H1 (cell line): ENCODE measurements at regions not wholly inside any gene's neighbourhood (a gene's known extent, or its start where the extent isn't known, plus 50 kb on each side); places are given as distances from the start of the nearest gene placed in this dataset.

Experiments
- CTCF ChIA-PET: fragments of 300-600 bp; sonication (Branson Sonifier 250); formaldehyde crosslinking; loops from one replicate; lab custom pipeline; 2021; ENCODE audit not compliant: partially characterized antibody; lab: Charles Lee
- POLR2A ChIA-PET: fragments of 300-600 bp; sonication (Branson Sonifier 250); formaldehyde crosslinking; loops from one replicate; lab custom pipeline; 2021; ENCODE audit warnings: inconsistent platforms; ENCODE audit not compliant: partially characterized antibody; lab: Charles Lee
- DNase-seq, 2 experiments: peaks; one replicate each; pipeline versions ENCODE4 v3.0.0 to v3.0.0-alpha.2; 2010 to 2022; ENCODE audit warnings: low spot score in 2 of 2, low read depth in 1 of 2, mixed read lengths in 1 of 2
- FAIRE-seq: peaks from 2 replicates; lab custom pipeline; 2011; peaks lifted over from hg19 to GRCh38; lab: Jason Lieb, UNC
- H2AFZ ChIP-seq: 2 replicates; pipeline ENCODE4 v1.8.1; 2012; ENCODE audit warnings: low read length, inconsistent platforms
- H2AK5ac ChIP-seq: 2 replicates; pipeline ENCODE4 v1.6.1; 2013; ENCODE audit warnings: low read depth, low read length
- H2BK120ac ChIP-seq: replicated peaks from 2 replicates; pipeline ENCODE3; 2013; ENCODE audit warnings: low read depth, low read length, inconsistent platforms
- H2BK12ac ChIP-seq: 2 replicates; pipeline ENCODE4 v1.6.1; 2013; ENCODE audit warnings: low read depth, low read length
- H2BK15ac ChIP-seq: 2 replicates; pipeline ENCODE4 v1.6.1; 2013; ENCODE audit warnings: low read length
- H2BK20ac ChIP-seq: 2 replicates; pipeline ENCODE4 v1.6.1; 2013; ENCODE audit warnings: low read length
- H2BK5ac ChIP-seq: 2 replicates; pipeline ENCODE4 v1.6.1; 2013; ENCODE audit warnings: low read depth, low read length
- H3K14ac ChIP-seq: 2 replicates; pipeline ENCODE4 v1.6.1; 2013; ENCODE audit warnings: inconsistent platforms; ENCODE audit not compliant: insufficient read length
- H3K18ac ChIP-seq: 2 replicates; pipeline ENCODE4 v1.6.1; 2013; ENCODE audit warnings: low read length; ENCODE audit errors: extremely low read depth
- H3K23ac ChIP-seq: 2 replicates; pipeline ENCODE4 v1.6.1; 2013; ENCODE audit warnings: inconsistent platforms; ENCODE audit not compliant: insufficient read length
- H3K23me2 ChIP-seq: 2 replicates; pipeline ENCODE4 v1.6.1; 2013; ENCODE audit warnings: low read depth, low read length
- H3K27ac ChIP-seq: 2 replicates; pipeline ENCODE4 v1.6.1; 2011; ENCODE audit warnings: low read depth, low read length, inconsistent platforms
- H3K27me3 ChIP-seq, 4 experiments: replicated peaks in 1 of 4; 1 replicate in 1 of 4; 2 replicates in 3 of 4; pipeline versions ENCODE4 v1.6.1 to v1.8.1; 2011 to 2013; ENCODE audit warnings: low read length in 3 of 4, mild to moderate bottlenecking in 3 of 4, inconsistent platforms in 2 of 4, mixed read lengths in 2 of 4, moderate library complexity in 1 of 4; ENCODE audit not compliant: control insufficient read depth in 3 of 4, insufficient read depth in 3 of 4; ENCODE audit errors: extremely low read depth in 1 of 4
- H3K36me3 ChIP-seq, 4 experiments: 2 replicates each; pipeline versions ENCODE4 v1.6.1 to v1.8.1; 2011 to 2013; ENCODE audit warnings: mild to moderate bottlenecking in 4 of 4, low read length in 3 of 4, moderate library complexity in 2 of 4, control low read depth in 1 of 4, inconsistent platforms in 1 of 4; ENCODE audit not compliant: insufficient read depth in 4 of 4, control insufficient read depth in 2 of 4
- H3K4ac ChIP-seq: replicated peaks from 2 replicates; pipeline ENCODE3; 2013; ENCODE audit warnings: low read length, low read depth, mixed read lengths, inconsistent platforms; ENCODE audit not compliant: insufficient read length
- H3K4me1 ChIP-seq, 4 experiments: replicated peaks in 1 of 4; 1 replicate in 1 of 4; 2 replicates in 3 of 4; pipeline versions ENCODE4 v1.6.1 to v1.8.1; 2011 to 2013; ENCODE audit warnings: low read length in 3 of 4, inconsistent platforms in 2 of 4, mixed read lengths in 1 of 4; ENCODE audit not compliant: insufficient read depth in 4 of 4, control insufficient read depth in 3 of 4
- H3K4me2 ChIP-seq, 2 experiments: 2 replicates each; pipeline versions ENCODE4 v1.6.1 to v1.8.1; 2011 to 2013; ENCODE audit warnings: low read depth in 2 of 2, low read length in 2 of 2, control low read depth in 1 of 2, inconsistent platforms in 1 of 2, mild to moderate bottlenecking in 1 of 2; ENCODE audit not compliant: insufficient read depth in 1 of 2
- H3K4me3 ChIP-seq, 4 experiments: fragments of 200-600, 300-600 bp in 1 of 4; sonication (generic), shearing (Covaris generic), sonication (Bioruptor Twin) in 1 of 4; 2 replicates each; pipeline versions ENCODE4 v1.5.1 to v1.8.1; 2011 to 2016; ENCODE audit warnings: low read length in 4 of 4, low read depth in 3 of 4, control low read depth in 2 of 4, inconsistent platforms in 2 of 4, mild to moderate bottlenecking in 2 of 4, mixed read lengths in 1 of 4, moderate library complexity in 1 of 4; ENCODE audit not compliant: insufficient read depth in 2 of 4; ENCODE audit errors: extremely low read depth in 1 of 4
- H3K56ac ChIP-seq: replicated peaks from 2 replicates; pipeline ENCODE3; 2013; ENCODE audit warnings: low read depth, mild to moderate bottlenecking, mixed read lengths, low read length, inconsistent platforms; ENCODE audit not compliant: insufficient read length
- H3K79me1 ChIP-seq: 2 replicates; pipeline ENCODE4 v1.6.1; 2013; ENCODE audit warnings: low read depth, low read length, control low read depth
- H3K79me2 ChIP-seq, 2 experiments: 2 replicates each; pipeline versions ENCODE4 v1.6.1 to v1.8.1; 2012 to 2013; ENCODE audit warnings: low read length in 2 of 2, mild to moderate bottlenecking in 2 of 2, inconsistent platforms in 1 of 2; ENCODE audit not compliant: insufficient read depth in 2 of 2, control insufficient read depth in 1 of 2
- H3K9ac ChIP-seq, 4 experiments: replicated peaks in 1 of 4; 1 replicate in 1 of 4; 2 replicates in 3 of 4; pipeline versions ENCODE4 v1.6.1 to v1.8.1; 2011 to 2013; ENCODE audit warnings: low read depth in 3 of 4, low read length in 3 of 4, control low read depth in 2 of 4, mild to moderate bottlenecking in 2 of 4, moderate library complexity in 2 of 4, inconsistent platforms in 1 of 4; ENCODE audit errors: extremely low read depth in 1 of 4
- H3K9me3 ChIP-seq, 2 experiments: 2 replicates each; pipeline versions ENCODE4 v1.6.1 to v1.8.1; 2012 to 2013; ENCODE audit warnings: mild to moderate bottlenecking in 2 of 2, moderate library complexity in 2 of 2, control low read depth in 1 of 2, inconsistent platforms in 1 of 2, low read depth in 1 of 2, low read length in 1 of 2, mixed read lengths in 1 of 2; ENCODE audit not compliant: insufficient read depth in 2 of 2
- H4K20me1 ChIP-seq, 2 experiments: replicated peaks in 1 of 2; 2 replicates each; pipeline versions ENCODE3 to v1.8.1; 2011 to 2013; ENCODE audit warnings: inconsistent platforms in 2 of 2, low read length in 2 of 2, mild to moderate bottlenecking in 1 of 2; ENCODE audit not compliant: insufficient read depth in 2 of 2, control insufficient read depth in 1 of 2
- H4K5ac ChIP-seq: 2 replicates; pipeline ENCODE4 v1.6.1; 2013; ENCODE audit warnings: low read length, low read depth, mixed read lengths, inconsistent platforms; ENCODE audit not compliant: insufficient read length
- H4K8ac ChIP-seq: 2 replicates; pipeline ENCODE4 v1.8.0; 2013; ENCODE audit warnings: mild to moderate bottlenecking, moderate library complexity, low read length, inconsistent platforms; ENCODE audit not compliant: insufficient read depth; ENCODE audit errors: extremely low read depth
- H4K91ac ChIP-seq: replicated peaks from 2 replicates; pipeline ENCODE3; 2013; ENCODE audit warnings: low read length, mixed read lengths, inconsistent platforms; ENCODE audit not compliant: insufficient read length
- BACH1 ChIP-seq: IDR thresholded peaks from 2 replicates; pipeline ENCODE4 v1.6.1; 2012; ENCODE audit warnings: low read length, improper control_type of control experiment
- NANOG ChIP-seq: IDR thresholded peaks from 2 replicates; pipeline ENCODE4 v1.6.1; 2011; ENCODE audit warnings: low read length, low read depth, mild to moderate bottlenecking, inconsistent platforms; ENCODE audit not compliant: insufficient read depth, poor library complexity, severe bottlenecking
- RAD21 ChIP-seq, 2 experiments: IDR thresholded peaks in 1 of 2; conservative IDR thresholded peaks in 1 of 2; 2 replicates each; pipeline ENCODE4 v1.6.1; 2011; ENCODE audit warnings: low read depth in 2 of 2, low read length in 2 of 2, improper control_type of control experiment in 1 of 2, inconsistent platforms in 1 of 2, mild to moderate bottlenecking in 1 of 2, moderate library complexity in 1 of 2
- YY1 ChIP-seq: IDR thresholded peaks from 2 replicates; pipeline ENCODE4 v1.6.1; 2011; ENCODE audit warnings: low read depth, mild to moderate bottlenecking, low read length
- WGBS, 2 experiments: shearing (Covaris generic) in 1 of 2; methylation state at CpG; one replicate each; pipeline versions ENCODE4 v1.1.6 to v1.1.7; 2013 to 2015; ENCODE audit warnings: low lambda C conversion rate in 2 of 2, mixed read lengths in 2 of 2, inconsistent platforms in 1 of 2, low coverage in 1 of 2, missing lambda C conversion rate in 1 of 2; ENCODE audit not compliant: insufficient replicate concordance in 2 of 2, insufficient coverage in 1 of 2, insufficient read length in 1 of 2; ENCODE audit errors: extremely low coverage in 1 of 2, missing lambda C conversion rate in 1 of 2; 5-methylcytosine and 5-hydroxymethylcytosine counted together

- Histone ChIP-seq H2BK20ac (no peak overlapping the region), H3K79me2 (no peaks in the 10 kb centered on the region), H4K8ac (no peak overlapping the region), H3K36me3 (no peaks in the 10 kb centered on the region), H3K14ac (no peak overlapping the region), H3K9me3 (no peaks in the 10 kb centered on the region), H3K4me3 (no peak overlapping the region), H4K91ac (no peak overlapping the region), H3K56ac (no peak overlapping the region), H3K4me2 (0 out of 4 replicates have a peak overlapping the region, but pooled peaks of 1 of the 2 experiments have one; percentile 21), H2BK12ac (no peak overlapping the region), H3K23me2 (no peaks in the 10 kb centered on the region), H2AFZ (no peak overlapping the region), H3K4ac (no peak overlapping the region), H2AK5ac (no peak overlapping the region), H2BK15ac (no peak overlapping the region), H2BK120ac (no peak overlapping the region), H3K4me1 (peaks cover 0 to 3% (median 0%) of the 10 kb centered on the region in 4 experiments; a peak in 4 of 7 replicates), H3K18ac (no peak overlapping the region), H3K79me1 (no peaks in the 10 kb centered on the region), H3K27me3 (no peaks in the 10 kb centered on the region), H3K27ac (peak overlapping the region; percentile 7; the same call in 1 of the 2 replicates), H3K23ac (no peak overlapping the region), H3K9ac (no peak overlapping the region), H2BK5ac (no peak overlapping the region), H4K5ac (no peak overlapping the region), H4K20me1 (no peaks in the 10 kb centered on the region)
- FAIRE-seq = no peak
- peak; percentile 17 to 41 for DNase-seq
- TF ChIP-seq RAD21 (IDR thresholded peaks at IDR 0.05 in 1 of 2, conservative IDR thresholded peaks at IDR 0.05 in 1 of 2; ENCODE audit: low read depth in 2 of 2, low read length in 2 of 2) (peak in 1 of 2 experiments; percentile 22; a peak in 2 of 4 replicates), YY1 (0 out of 2 replicates have a peak, but pooled peaks have one; percentile 21), BACH1 (no peak), NANOG (peak; percentile 81)
- WGBS, 2 experiments = 33% methylated on average over 1 of the region's 1 CpG; no CpG with 5 or more reads in 1 of the 2 experiments
- ChIA-PET POLR2A (no interaction called here), CTCF (no interaction called here)
Measured at GRCh38 chrY:15385178-15385577, 860.8 kb downstream of the NLGN4Y start.
